Stimulated activated CD4-positive, alpha-beta T cell treated with anti-CD3 and anti-CD28 coated beads, Interleukin-4, amount 100 ng/mL, for 1 hour (primary cell): ENCODE measurements at regions not wholly inside any gene's neighbourhood (a gene's known extent, or its start where the extent isn't known, plus 50 kb on each side); places are given as distances from the start of the nearest gene placed in this dataset.
"Not testable (repeated sequence)": the region's sequence is repeated elsewhere in the genome, so short reads cannot be mapped to it uniquely, and the experiment has no call there.

Experiments
- DNase-seq: peaks from one replicate; pipeline ENCODE4 v3.0.0-alpha.2; 2020

DNA sequence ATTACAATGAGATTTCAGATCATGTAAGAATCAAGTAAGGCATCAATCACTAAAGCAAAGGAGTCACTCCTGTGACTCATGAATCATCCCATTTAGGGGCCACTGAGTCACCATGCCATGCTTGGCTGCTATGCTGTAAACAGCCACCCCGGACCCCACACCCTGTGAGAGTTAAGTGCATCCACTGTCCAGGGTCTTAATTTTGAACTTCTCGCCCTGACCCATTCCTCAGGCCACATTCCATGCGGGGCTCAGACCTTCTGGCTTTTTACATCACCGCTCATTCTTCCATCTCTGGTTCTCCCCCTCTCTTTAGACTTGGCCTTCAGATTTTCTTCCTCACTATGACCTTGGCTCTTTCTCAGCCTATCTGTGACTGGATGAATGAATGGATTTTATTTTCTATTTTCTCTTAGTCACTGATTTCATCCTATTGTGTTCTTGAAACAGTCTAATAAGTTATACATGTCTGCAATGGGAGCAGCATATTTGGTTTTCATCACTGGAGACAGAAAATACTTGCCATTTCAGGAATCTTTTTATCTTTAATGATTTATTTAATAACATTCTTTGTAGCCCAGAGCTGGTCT is 239.6 kb downstream of the SKIDA1 start:
- DNase-seq = no peak

GRCh38 chr10:21285207-21285606 is 240.3 kb downstream of the SKIDA1 start:
- no peak for DNase-seq

- no peak for DNase-seq
Measured at GRCh38 chr10:21284301-21284700, 241.2 kb downstream of the SKIDA1 start.

GRCh38 chr10:21283053-21283452 is 242.4 kb downstream of the SKIDA1 start:
- DNase-seq = not testable (repeated sequence)

DNA sequence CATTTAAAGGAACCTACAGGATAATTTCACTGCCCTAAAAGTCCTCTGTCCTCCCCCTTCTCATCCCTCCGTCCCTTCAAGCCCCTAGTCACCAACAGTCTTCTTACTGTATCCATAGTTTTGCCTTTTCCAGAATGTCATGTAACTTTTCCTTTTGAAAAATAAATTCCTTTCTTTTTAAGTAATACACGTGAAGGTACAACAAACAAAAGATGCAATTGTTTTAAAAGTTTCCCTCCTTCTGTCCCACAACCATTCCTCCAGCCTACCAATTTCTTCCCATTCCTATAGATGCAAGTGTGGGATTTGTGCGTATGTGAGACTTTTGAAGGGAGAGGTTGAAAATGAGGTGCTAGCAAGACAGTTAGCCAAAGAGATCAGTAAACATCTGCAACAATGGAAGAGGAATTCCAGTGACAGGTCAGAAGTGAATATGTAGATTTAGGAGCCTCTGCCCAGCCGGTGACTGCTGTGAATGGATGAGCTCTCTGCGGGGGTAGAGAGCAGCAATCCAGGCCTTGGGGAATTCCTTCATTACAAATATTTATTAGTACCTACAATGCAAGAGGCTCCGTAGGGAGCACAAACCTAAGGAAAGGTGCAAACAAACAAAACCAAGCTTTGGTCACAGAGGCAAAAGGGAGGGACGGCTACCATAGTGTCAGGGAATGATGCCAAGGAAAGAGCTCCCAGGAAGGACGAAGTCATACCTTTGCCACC is 243.6 kb downstream of the SKIDA1 start:
- no peak for DNase-seq

- DNase-seq = no peak
Measured at GRCh38 chr10:21280971-21281572, 244.4 kb downstream of the SKIDA1 start.

DNA sequence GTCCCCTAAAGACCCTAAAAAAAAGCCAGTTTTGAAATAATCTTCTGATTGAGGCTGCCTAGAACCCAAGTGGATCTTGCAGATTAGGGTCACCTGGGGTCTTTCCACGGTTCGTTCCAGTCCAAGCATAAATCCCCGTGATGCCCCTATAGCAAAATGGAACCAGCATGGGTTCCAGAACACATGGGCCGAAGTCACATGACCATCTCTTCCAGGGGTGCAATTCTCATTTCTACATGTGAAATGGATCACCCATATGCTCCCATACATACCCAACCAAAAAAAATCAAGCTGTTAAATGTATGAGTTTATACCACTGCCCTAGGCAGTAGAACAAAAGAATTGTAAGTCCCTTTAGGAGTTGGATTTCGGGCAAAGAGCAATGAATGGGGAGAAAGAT is 245.4 kb downstream of the SKIDA1 start:
- no peak for DNase-seq

- DNase-seq = no peak
Measured at GRCh38 chr10:21279217-21279575, 246.3 kb downstream of the SKIDA1 start.

- DNase-seq = peak; percentile 71
Measured at GRCh38 chr10:21278491-21279216, 246.8 kb downstream of the SKIDA1 start.

DNA sequence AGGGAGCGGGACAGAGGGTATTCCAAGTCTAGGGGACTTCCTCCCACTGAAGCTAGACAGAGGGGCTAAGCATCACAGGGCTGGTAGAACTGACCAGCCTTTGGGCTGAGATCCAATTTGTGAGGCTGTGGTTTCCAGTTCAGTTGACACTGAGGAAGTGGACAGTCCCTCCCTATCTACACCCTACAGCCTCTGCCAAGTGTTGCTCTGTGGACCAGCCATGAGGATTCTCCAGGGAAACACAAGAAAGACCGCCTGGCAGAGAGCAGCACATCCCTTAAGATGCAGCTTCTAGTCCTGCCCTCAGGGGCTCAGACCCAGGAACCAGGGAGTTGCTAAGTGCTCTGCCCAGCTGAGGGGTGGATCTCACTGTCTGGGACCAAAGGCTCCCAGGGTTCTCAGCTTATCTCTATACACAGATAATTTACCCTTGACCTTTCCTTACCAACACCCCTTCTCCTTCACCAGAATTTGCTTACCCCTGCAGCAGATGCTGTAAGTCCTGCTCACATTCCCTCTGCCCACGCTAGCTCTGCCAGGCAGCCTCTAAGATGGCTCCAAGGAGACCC is 252.0 kb downstream of the SKIDA1 start:
- DNase-seq = no peak

GRCh38 chr10:21272643-21273399 is 252.7 kb downstream of the SKIDA1 start:
- no peak for DNase-seq

DNA sequence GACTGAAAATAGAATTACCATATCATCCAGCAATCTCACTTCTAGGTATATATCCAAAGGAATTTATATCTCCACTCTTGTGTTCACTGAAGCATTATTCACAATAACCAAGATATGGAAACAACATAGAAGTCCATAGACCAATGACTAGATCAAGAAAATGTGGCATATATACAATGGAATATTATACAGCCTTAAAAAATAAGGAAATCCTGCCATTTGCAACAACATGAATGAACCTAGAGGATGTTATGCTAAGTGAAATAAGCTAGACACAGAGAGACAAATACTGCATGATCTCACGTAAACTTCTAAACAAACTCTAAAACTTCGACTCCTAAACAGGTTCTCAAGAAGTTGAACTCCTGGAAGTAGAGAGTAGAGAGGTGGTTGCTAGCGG is 254.5 kb downstream of the SKIDA1 start:
- DNase-seq = no peak

GRCh38 chr10:21269289-21269688 is 256.2 kb downstream of the SKIDA1 start:
- DNase-seq = no peak

GRCh38 chr10:21265622-21266021 is 259.9 kb downstream of the SKIDA1 start:
- no peak for DNase-seq

- no peak for DNase-seq
Measured at GRCh38 chr10:21264271-21264670, 261.2 kb downstream of the SKIDA1 start.

- no peak for DNase-seq
Measured at GRCh38 chr10:21263839-21264238, 261.6 kb downstream of the SKIDA1 start.

DNA sequence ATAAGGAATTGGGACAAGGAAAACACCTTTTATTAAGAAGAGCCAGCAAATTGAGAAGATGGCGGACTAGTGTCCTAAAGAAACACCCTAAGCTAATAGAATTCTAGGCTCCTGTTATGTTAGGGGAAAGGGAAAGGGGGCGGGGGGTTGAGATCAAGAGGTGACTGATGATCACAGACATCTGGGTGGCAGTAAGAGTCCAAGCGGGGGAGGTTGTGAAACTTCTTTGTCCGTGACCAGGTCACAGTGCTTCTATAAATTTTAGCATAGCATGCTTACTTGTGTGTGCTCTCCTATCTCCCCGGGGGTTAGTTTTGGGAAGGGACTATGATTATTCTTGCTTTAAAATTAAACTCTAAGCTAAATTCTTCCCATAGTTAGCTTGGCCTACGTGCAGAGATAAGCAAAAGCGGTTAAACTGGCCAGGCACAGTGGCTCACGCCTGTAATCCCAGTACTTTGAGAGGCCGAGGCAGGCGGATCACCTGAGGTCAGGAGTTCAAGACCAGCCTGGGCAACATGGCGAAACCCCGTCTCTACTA is 262.1 kb downstream of the SKIDA1 start:
- no peak for DNase-seq

GRCh38 chr10:21261842-21262294 is 263.6 kb downstream of the SKIDA1 start:
- no peak for DNase-seq

DNA sequence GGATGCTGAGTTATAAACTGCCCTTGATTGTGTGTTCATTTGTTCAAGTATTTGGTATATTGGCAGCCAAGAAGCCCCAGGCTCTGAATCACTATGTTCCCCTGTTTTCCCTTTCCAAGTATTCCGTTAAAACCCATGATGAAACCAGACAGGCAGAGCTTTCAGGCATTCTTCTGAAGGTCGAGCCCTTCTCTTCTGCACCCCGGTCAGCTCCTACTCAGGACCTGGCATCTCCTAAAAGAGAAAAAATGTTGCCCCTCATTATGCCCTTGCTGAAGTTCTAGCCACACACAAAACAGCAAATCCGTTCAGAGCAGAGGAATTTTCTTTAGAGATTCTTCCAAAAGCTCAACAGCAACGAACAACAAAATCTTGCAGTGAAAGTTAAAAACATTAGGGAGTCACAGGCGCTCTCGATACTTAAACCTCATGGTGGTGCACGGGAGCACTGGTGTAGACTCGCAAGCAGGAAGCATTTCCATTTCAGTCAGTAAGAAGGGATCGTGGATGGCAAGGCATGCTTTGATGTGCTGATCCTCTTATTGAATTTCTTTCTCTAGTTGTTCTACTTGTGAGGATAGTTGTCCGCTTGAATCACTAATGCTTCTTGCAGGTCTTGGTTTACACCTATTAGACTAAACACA is 264.9 kb downstream of the SKIDA1 start:
- DNase-seq = no peak

DNA sequence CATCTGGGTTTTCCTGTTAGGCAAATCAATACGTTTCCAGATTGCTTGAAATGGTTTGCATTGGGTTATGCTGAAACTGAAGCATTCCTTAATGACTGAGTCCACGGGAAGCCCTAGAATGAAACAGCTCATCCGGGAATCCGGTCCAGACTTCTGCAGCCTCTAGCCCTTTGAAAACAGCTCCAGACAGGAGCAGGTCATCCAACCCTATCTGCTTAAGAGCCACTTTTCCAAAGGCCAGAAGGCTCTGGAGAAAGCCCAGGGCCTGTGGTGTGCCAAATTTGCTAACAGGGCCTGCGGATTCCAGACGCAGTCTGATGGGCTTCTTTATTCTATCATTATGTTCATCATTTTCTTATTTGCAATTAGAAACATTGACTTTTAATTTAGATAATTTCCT is 265.4 kb downstream of the SKIDA1 start:
- DNase-seq = no peak

DNA sequence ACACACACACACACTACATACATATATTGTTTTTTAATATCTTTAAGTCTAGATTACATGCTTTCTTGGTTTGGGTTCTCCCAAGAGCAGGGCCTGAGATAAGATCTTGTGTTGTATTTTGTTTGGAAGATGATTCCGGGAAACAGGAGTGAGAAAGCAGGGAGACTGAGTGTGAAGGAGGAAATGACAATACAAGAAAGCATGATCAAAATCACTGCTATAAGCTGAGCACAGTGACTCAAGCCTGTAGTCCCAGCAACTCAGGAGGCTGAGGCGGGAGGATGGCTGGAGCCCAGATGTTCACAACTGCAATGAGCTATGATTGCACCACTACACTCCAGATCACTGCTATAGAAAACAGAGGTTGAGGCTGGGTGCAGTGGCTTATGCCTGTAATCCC is 267.6 kb downstream of the SKIDA1 start:
- DNase-seq = no peak

- DNase-seq = no peak
Measured at GRCh38 chr10:21257191-21257590, 268.3 kb downstream of the SKIDA1 start.
